ENCODE measurements at regions not wholly inside any gene's neighbourhood (a gene's known extent, or its start where the extent isn't known, plus 50 kb on each side); places are given as distances from the start of the nearest gene placed in this dataset.

DNA sequence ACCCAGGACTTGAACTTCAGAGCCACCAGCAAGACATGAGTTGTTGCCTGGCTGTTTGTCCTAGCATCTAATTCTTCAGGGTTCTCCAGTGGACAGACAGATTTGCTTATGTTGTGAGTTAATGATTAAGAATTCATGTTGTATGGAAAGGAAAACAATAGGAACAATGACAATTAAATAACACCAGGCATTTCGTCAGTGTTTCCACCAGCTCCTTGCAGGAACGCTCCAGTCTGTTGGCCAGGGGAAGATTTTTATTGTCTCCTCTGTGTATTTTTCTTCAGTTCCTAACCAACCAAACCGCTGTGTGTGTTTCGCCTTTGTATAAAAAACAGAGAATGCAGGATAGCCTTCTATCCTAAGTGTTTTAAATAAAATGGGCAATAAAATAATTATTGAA lies 64.4 kb upstream of the PTGFR start:
- no peaks in the 10 kb centered on the region for H3K9me3 ChIP-seq (ENCODE audit: control insufficient read depth in 5 of 5, low read length in 5 of 5)
- H3K4me3 ChIP-seq (ENCODE audit: low read depth in 1 of 5, low read length in 5 of 5) = no peak overlapping the region
- no peaks in the 10 kb centered on the region for H3K27me3 ChIP-seq (ENCODE audit: control insufficient read depth in 5 of 5, insufficient read depth in 4 of 5, low read length in 5 of 5)
- no peaks in the 10 kb centered on the region for H3K36me3 ChIP-seq (ENCODE audit: control insufficient read depth in 5 of 5, insufficient read depth in 5 of 5, low read length in 5 of 5)
- no peak overlapping the region for H3K27ac ChIP-seq (ENCODE audit: low read depth, low read length)
- H3K4me1 ChIP-seq (ENCODE audit: control insufficient read depth in 5 of 5, insufficient read depth in 5 of 5, low read length in 5 of 5) = no peaks in the 10 kb centered on the region
- no peak overlapping the region for H3K9ac ChIP-seq (ENCODE audit: low read length in 5 of 5)

DNA sequence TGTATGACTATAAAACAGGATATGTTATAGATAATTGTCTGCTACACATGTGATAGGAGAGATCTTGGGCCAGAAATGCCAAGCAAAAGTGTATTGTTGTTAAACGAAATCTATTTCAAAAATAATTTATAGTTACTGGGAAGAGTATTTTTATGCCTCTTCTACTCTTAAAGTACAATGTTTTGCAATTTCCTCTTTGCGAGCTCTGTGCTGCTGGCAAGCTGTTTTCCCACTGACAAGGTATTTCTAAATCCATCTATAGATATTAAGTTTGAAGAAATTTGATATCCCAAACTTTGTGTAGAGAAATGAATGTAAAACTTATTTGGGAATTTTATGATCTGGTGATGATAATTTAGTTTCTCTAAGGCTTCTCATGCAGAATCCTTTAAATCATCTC lies 63.3 kb upstream of the PTGFR start:
- Histone ChIP-seq H3K9ac (ENCODE audit: low read length in 5 of 5) (no peak overlapping the region), H3K4me3 (ENCODE audit: low read depth in 1 of 5, low read length in 5 of 5) (no peak overlapping the region), H3K36me3 (ENCODE audit: control insufficient read depth in 5 of 5, insufficient read depth in 5 of 5, low read length in 5 of 5) (no peaks in the 10 kb centered on the region), H3K4me1 (ENCODE audit: control insufficient read depth in 5 of 5, insufficient read depth in 5 of 5, low read length in 5 of 5) (no peaks in the 10 kb centered on the region), H3K27me3 (ENCODE audit: control insufficient read depth in 5 of 5, insufficient read depth in 4 of 5, low read length in 5 of 5) (no peaks in the 10 kb centered on the region), H3K9me3 (ENCODE audit: control insufficient read depth in 5 of 5, low read length in 5 of 5) (no peaks in the 10 kb centered on the region), H3K27ac (ENCODE audit: low read depth, low read length) (no peak overlapping the region)

DNA sequence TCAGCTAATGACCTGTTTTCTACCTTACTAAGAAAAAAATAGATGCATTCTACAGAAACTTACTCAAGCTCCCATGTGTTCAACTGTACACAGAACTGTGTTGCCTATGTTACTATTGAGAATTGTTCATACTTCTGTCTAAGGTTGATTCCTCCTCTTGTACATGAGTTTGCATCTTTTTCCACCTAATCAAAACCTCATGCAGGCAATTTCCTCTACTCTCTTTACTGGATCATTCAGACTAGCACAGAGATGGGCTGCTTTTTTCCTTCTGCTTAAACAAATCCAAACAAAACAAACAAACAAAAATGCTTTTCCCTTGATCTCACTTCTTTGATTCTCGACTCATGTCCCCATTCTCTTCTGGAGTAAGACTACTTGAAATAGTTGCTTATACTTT lies 58.8 kb upstream of the PTGFR start:
- no peaks in the 10 kb centered on the region for H3K9me3 ChIP-seq (ENCODE audit: control insufficient read depth in 5 of 5, low read length in 5 of 5)
- no peak overlapping the region for H3K27ac ChIP-seq (ENCODE audit: low read depth, low read length)
- no peaks in the 10 kb centered on the region for H3K36me3 ChIP-seq (ENCODE audit: control insufficient read depth in 5 of 5, insufficient read depth in 5 of 5, low read length in 5 of 5)
- no peaks in the 10 kb centered on the region for H3K4me1 ChIP-seq (ENCODE audit: control insufficient read depth in 5 of 5, insufficient read depth in 5 of 5, low read length in 5 of 5)
- no peak overlapping the region for H3K4me3 ChIP-seq (ENCODE audit: low read depth in 1 of 5, low read length in 5 of 5)
- H3K9ac ChIP-seq (ENCODE audit: low read length in 5 of 5) = no peak overlapping the region
- H3K27me3 ChIP-seq (ENCODE audit: control insufficient read depth in 5 of 5, insufficient read depth in 4 of 5, low read length in 5 of 5) = no peaks in the 10 kb centered on the region

DNA sequence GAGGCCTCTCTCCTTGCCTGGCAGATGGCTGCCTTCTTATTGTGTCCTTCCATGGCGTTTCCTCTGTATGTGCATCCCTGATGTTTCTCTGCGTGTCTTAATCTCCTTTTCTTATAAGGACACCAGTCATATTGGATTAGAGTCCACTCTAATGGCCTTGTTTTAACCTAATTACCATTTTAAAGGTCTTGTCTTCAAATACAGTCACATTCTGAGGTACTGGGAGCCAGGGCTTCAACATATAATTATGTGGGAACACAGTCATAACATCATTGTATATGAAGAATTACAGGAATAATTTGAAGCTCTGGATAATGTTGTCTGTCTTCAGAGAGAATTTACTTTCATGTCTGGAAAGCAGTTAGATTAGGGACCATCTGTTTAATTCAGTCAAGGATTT lies 56.4 kb upstream of the PTGFR start:
- H3K9me3 ChIP-seq (ENCODE audit: control insufficient read depth in 5 of 5, low read length in 5 of 5) = no peaks in the 10 kb centered on the region
- no peaks in the 10 kb centered on the region for H3K4me1 ChIP-seq (ENCODE audit: control insufficient read depth in 5 of 5, insufficient read depth in 5 of 5, low read length in 5 of 5)
- no peak overlapping the region for H3K9ac ChIP-seq (ENCODE audit: low read length in 5 of 5)
- no peak overlapping the region for H3K27ac ChIP-seq (ENCODE audit: low read depth, low read length)
- H3K27me3 ChIP-seq (ENCODE audit: control insufficient read depth in 5 of 5, insufficient read depth in 4 of 5, low read length in 5 of 5) = no peaks in the 10 kb centered on the region
- no peak overlapping the region for H3K4me3 ChIP-seq (ENCODE audit: low read depth in 1 of 5, low read length in 5 of 5)
- H3K36me3 ChIP-seq (ENCODE audit: control insufficient read depth in 5 of 5, insufficient read depth in 5 of 5, low read length in 5 of 5) = no peaks in the 10 kb centered on the region

DNA sequence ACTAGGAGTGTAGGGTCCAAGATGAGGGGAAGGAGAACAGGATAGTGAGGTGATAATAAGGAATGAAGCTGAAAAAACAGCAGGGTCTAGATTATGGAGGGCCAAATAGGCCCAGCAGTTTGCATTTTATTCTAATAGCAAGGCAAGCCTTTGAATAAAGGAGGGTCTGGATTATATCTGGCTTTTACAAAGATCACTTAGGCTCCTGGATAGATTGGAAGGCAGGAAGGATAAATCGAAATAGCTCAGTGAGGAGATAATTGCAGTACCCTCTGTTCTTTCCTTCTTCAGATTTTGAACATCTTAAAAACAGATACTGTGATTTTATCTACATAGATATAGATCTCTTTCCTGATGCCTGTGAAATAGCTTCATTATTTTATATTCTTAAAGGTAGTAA lies 53.8 kb upstream of the PTGFR start:
- no peaks in the 10 kb centered on the region for H3K4me1 ChIP-seq (ENCODE audit: control insufficient read depth in 5 of 5, insufficient read depth in 5 of 5, low read length in 5 of 5)
- no peak overlapping the region for H3K4me3 ChIP-seq (ENCODE audit: low read depth in 1 of 5, low read length in 5 of 5)
- no peaks in the 10 kb centered on the region for H3K27me3 ChIP-seq (ENCODE audit: control insufficient read depth in 5 of 5, insufficient read depth in 4 of 5, low read length in 5 of 5)

DNA sequence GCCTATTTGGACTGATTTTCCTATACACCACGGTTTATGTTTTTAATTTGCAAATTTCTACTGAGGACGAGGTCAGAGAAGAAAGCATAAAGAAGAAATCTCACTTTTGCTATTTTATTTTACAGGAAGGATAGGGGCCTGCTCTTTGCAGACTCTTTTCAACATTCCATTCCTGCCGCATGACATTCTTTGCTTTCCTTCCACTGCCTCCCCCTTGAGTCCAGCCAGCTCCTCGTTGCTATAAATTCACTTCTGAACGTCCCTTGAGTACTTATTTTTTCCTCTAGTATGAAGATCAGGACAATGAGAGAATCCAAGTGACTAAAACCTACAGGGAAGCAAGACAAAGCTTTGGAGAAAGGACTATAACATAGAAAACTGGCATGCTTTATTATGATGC lies 53.4 kb upstream of the PTGFR start:
- H3K27me3 ChIP-seq (ENCODE audit: control insufficient read depth in 5 of 5, insufficient read depth in 4 of 5, low read length in 5 of 5) = no peaks in the 10 kb centered on the region
- H3K27ac ChIP-seq (ENCODE audit: low read depth, low read length) = no peak overlapping the region
- H3K36me3 ChIP-seq (ENCODE audit: control insufficient read depth in 5 of 5, insufficient read depth in 5 of 5, low read length in 5 of 5) = no peaks in the 10 kb centered on the region
- H3K4me3 ChIP-seq (ENCODE audit: low read depth in 1 of 5, low read length in 5 of 5) = no peak overlapping the region
- no peaks in the 10 kb centered on the region for H3K9me3 ChIP-seq (ENCODE audit: control insufficient read depth in 5 of 5, low read length in 5 of 5)
- H3K4me1 ChIP-seq (ENCODE audit: control insufficient read depth in 5 of 5, insufficient read depth in 5 of 5, low read length in 5 of 5) = no peaks in the 10 kb centered on the region
- H3K9ac ChIP-seq (ENCODE audit: low read length in 5 of 5) = no peak overlapping the region

More for the DNA sequence above, 53.8 kb upstream of the PTGFR start:
- H3K36me3 ChIP-seq (ENCODE audit: control insufficient read depth in 5 of 5, insufficient read depth in 5 of 5, low read length in 5 of 5) = no peaks in the 10 kb centered on the region
- no peak overlapping the region for H3K27ac ChIP-seq (ENCODE audit: low read depth, low read length)
- no peak overlapping the region for H3K9ac ChIP-seq (ENCODE audit: low read length in 5 of 5)
- H3K9me3 ChIP-seq (ENCODE audit: control insufficient read depth in 5 of 5, low read length in 5 of 5) = no peaks in the 10 kb centered on the region

DNA sequence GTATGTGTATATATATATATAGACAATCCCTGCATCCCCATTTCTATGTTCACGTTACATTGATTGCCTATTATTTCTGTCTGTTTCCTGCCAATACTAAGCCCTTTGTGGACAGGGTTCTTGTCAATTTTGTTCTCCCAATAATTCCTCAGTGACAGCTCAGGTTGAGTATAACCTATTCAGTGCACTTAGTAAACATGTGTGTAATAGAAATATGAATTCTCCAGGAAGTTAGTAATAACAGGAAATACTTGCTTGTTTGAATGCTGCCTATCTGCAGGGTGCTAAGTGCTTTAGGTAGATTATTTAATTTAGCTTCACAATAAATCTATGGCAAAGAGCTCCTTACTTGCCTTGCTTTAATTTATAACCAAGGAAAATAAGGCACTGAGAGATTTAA lies 52.8 kb upstream of the PTGFR start:
- Histone ChIP-seq H3K4me1 (ENCODE audit: control insufficient read depth in 5 of 5, insufficient read depth in 5 of 5, low read length in 5 of 5) (no peaks in the 10 kb centered on the region), H3K27ac (ENCODE audit: low read depth, low read length) (no peak overlapping the region), H3K27me3 (ENCODE audit: control insufficient read depth in 5 of 5, insufficient read depth in 4 of 5, low read length in 5 of 5) (no peaks in the 10 kb centered on the region), H3K36me3 (ENCODE audit: control insufficient read depth in 5 of 5, insufficient read depth in 5 of 5, low read length in 5 of 5) (no peaks in the 10 kb centered on the region), H3K4me3 (ENCODE audit: low read depth in 1 of 5, low read length in 5 of 5) (no peak overlapping the region), H3K9me3 (ENCODE audit: control insufficient read depth in 5 of 5, low read length in 5 of 5) (no peaks in the 10 kb centered on the region), H3K9ac (ENCODE audit: low read length in 5 of 5) (no peak overlapping the region)

DNA sequence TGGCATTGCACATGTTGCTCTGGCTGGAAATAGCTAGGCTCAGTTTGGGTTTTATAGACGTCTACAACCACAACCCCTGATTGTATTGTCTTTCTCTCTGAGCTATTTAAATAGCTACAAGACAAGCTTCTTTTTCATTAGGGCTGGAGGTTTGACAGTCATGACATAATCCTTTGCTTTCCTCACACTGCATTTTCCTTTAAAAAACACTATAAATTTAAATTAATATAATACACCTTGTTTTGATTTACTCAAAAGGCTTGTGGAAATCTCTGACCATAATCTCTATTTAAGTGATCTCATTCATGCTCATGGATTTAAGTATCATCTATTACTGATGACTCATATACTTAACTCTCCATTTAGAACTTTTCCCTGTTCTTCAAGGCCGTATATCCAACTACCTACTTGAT lies 50.4 kb upstream of the PTGFR start:
- H3K27me3 ChIP-seq (ENCODE audit: control insufficient read depth in 5 of 5, insufficient read depth in 4 of 5, low read length in 5 of 5) = no peaks in the 10 kb centered on the region
- H3K4me1 ChIP-seq (ENCODE audit: control insufficient read depth in 5 of 5, insufficient read depth in 5 of 5, low read length in 5 of 5) = no peaks in the 10 kb centered on the region
- H3K36me3 ChIP-seq (ENCODE audit: control insufficient read depth in 5 of 5, insufficient read depth in 5 of 5, low read length in 5 of 5) = no peaks in the 10 kb centered on the region
- no peak overlapping the region for H3K9ac ChIP-seq (ENCODE audit: low read length in 5 of 5)
- no peaks in the 10 kb centered on the region for H3K9me3 ChIP-seq (ENCODE audit: control insufficient read depth in 5 of 5, low read length in 5 of 5)
- no peak overlapping the region for H3K27ac ChIP-seq (ENCODE audit: low read depth, low read length)
- H3K4me3 ChIP-seq (ENCODE audit: low read depth in 1 of 5, low read length in 5 of 5) = no peak overlapping the region

All from subcutaneous abdominal adipose tissue (tissue), 5 donors.